GM18508 (cell line): ENCODE measurements at regions not wholly inside any gene's neighbourhood (a gene's known extent, or its start where the extent isn't known, plus 50 kb on each side); places are given as distances from the start of the nearest gene placed in this dataset.

ENCODE experiments used
- ATAC-seq: cut with Tn5 transposase; IDR thresholded peaks from one replicate; pipeline ENCODE4 v1.9.1; 2021; ENCODE audit warnings: moderate number of reproducible peaks; ENCODE audit not compliant: insufficient read depth, unreplicated experiment

GRCh38 chr5:124869426-124870033 lies 123.1 kb upstream of the ZNF608 start:
- ATAC-seq: no peak

- ATAC-seq: no peak
Measured at GRCh38 chr5:124870070-124870469, 123.6 kb upstream of the ZNF608 start.

GRCh38 chr5:124871303-124871702 lies 124.9 kb upstream of the ZNF608 start:
- ATAC-seq: no peak

GRCh38 chr5:124872086-124872485 lies 125.6 kb upstream of the ZNF608 start:
- no peak for ATAC-seq

GRCh38 chr5:124872615-124873014 lies 126.2 kb upstream of the ZNF608 start:
- no peak for ATAC-seq

- ATAC-seq: no peak
Measured at GRCh38 chr5:124873188-124873587, 126.7 kb upstream of the ZNF608 start.

GRCh38 chr5:124873713-124874112 lies 127.3 kb upstream of the ZNF608 start:
- no peak for ATAC-seq

GRCh38 chr5:124876566-124876965 lies 130.1 kb upstream of the ZNF608 start:
- ATAC-seq: no peak

GRCh38 chr5:124876983-124877382 lies 130.5 kb upstream of the ZNF608 start:
- no peak for ATAC-seq

GRCh38 chr5:124877501-124878146 lies 131.2 kb upstream of the ZNF608 start:
- no peak for ATAC-seq

- no peak for ATAC-seq
Measured at GRCh38 chr5:124878583-124879342, 132.3 kb upstream of the ZNF608 start.

- ATAC-seq: no peak
Measured at GRCh38 chr5:124880903-124881697, 134.7 kb upstream of the ZNF608 start.

GRCh38 chr5:124883681-124884080 lies 137.2 kb upstream of the ZNF608 start:
- no peak for ATAC-seq

- ATAC-seq: no peak
Measured at GRCh38 chr5:124884114-124884513, 137.7 kb upstream of the ZNF608 start.

- ATAC-seq: no peak
Measured at GRCh38 chr5:124885490-124885889, 139.1 kb upstream of the ZNF608 start.

- ATAC-seq: no peak
Measured at GRCh38 chr5:124887223-124887622, 140.8 kb upstream of the ZNF608 start.

GRCh38 chr5:124888050-124888506 lies 141.6 kb upstream of the ZNF608 start:
- ATAC-seq: no peak

- ATAC-seq: no peak
Measured at GRCh38 chr5:124888622-124889485, 142.4 kb upstream of the ZNF608 start.

- no peak for ATAC-seq
Measured at GRCh38 chr5:124889486-124889825, 143.0 kb upstream of the ZNF608 start.

GRCh38 chr5:124889850-124890249 lies 143.4 kb upstream of the ZNF608 start:
- ATAC-seq: no peak
